ENCODE measurements at regions not wholly inside any gene's neighbourhood (a gene's known extent, or its start where the extent isn't known, plus 50 kb on each side); places are given as distances from the start of the nearest gene placed in this dataset.

DNA sequence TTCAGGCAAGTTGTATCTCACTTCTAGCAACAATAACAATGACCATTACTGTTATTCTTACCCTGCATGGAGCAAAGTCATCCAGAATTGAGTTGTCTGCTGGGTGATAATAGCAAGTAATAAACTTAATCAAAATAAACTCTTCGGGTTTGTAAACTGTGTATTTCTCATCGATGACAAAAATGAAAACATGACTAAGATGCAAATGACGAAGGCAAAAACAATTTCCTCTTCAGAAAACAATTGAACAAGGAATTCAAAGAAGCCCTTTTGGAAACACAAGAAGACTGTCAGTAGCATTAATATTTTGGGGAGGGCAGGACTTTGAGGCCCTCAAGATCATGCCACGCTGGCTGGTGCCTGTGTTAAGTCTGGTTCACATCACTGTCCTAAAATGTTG lies 232.0 kb downstream of the BTG1 start:
- POLR2A ChIA-PET = no interaction called here
- no peaks in the 10 kb centered on the region for H3K4me1 Mint-ChIP-seq
- DNase-seq = no peak
- H3K27me3 Mint-ChIP-seq = no peaks in the 10 kb centered on the region
- H3K36me3 Mint-ChIP-seq (ENCODE audit: low read depth) = no peaks in the 10 kb centered on the region
- no peak overlapping the region for H3K27ac Mint-ChIP-seq
- CTCF ChIA-PET = no interaction called here
- peaks cover 2% of the 10 kb centered on the region for H3K9me3 Mint-ChIP-seq
- no peak overlapping the region for H3K4me3 Mint-ChIP-seq

DNA sequence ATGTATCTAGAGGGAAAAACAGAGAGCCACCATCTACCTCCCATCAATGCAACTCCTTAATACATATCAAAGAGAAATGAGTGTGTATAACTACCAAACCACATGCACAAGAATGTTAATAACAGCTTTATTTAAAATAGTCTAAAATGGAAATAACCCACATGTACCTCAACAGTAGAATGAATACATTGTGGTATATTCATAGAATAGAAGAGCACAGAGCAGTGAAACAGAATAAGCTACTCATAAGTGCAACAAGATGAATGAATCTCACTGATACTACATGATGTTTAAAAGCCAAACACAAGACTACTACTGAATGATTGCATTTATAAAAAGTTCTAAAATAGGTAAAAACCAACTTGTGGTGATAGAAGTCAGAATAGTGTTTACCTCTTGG lies 232.5 kb downstream of the BTG1 start:
- POLR2A ChIA-PET = no interaction called here

DNA sequence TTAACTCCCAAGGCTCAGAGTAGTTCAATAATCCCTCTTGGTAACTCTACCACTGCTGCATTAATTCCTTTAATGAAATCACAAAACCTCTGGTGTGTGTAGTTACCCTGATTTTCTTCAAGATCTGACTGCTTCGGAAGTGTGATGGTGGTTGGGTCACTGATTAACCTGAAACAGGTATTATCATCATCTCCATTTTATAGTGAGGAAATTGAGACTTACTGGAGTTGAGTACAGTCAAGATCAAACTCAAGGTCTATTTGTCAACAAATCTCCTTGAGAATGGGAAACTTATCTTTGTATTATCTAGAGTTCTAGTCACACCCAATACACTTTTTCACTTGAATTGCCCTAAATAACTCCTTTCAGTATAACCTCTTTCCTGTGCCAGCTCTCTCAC lies 233.5 kb downstream of the BTG1 start:
- Mint-ChIP-seq H3K9me3 (peaks cover 9% of the 10 kb centered on the region), H3K27ac (no peak overlapping the region), H3K36me3 (ENCODE audit: low read depth) (no peaks in the 10 kb centered on the region), H3K27me3 (no peaks in the 10 kb centered on the region), H3K4me1 (no peaks in the 10 kb centered on the region), H3K4me3 (no peak overlapping the region)
- ChIA-PET POLR2A (no interaction called here), CTCF (no interaction called here)
- no peak for DNase-seq

More for the DNA sequence above, 232.5 kb downstream of the BTG1 start:
- CTCF ChIA-PET = no interaction called here
- no peaks in the 10 kb centered on the region for H3K4me1 Mint-ChIP-seq
- no peak for DNase-seq
- peaks cover 7% of the 10 kb centered on the region for H3K9me3 Mint-ChIP-seq
- no peaks in the 10 kb centered on the region for H3K27me3 Mint-ChIP-seq
- no peak overlapping the region for H3K27ac Mint-ChIP-seq
- H3K36me3 Mint-ChIP-seq (ENCODE audit: low read depth) = no peaks in the 10 kb centered on the region
- H3K4me3 Mint-ChIP-seq = no peak overlapping the region

DNA sequence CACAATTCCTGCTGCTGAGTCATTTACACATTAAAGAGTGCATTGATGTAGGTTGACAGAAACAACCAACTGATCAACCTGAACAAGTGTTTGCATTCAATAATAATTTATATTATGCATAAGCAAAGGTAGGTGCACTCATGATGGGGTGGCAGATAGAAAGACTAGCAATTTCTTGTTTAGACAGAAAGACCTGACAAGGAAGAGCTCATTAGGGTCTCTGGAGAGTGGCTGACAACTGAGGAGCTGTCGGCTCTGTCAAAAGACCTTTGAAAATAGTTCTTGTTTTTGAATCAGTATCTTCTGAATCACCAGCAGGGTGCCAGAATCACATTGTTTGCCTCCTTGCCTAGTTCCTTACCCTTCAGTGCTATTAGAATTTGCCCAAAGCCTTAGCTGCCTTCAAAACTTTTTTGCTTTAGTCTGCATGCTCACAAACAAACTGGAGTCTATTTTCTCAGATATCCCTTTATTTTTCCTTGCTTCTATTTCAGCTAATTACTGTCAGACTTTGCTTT lies 234.7 kb downstream of the BTG1 start:
- no peaks in the 10 kb centered on the region for H3K36me3 Mint-ChIP-seq (ENCODE audit: low read depth)
- ChIA-PET POLR2A (no interaction called here), CTCF (interaction anchor here (0.6 kb wide), 1 partner anchor 225 kb away, joined by 3 read pairs; no protein-coding TSS in a partner anchor)

DNA sequence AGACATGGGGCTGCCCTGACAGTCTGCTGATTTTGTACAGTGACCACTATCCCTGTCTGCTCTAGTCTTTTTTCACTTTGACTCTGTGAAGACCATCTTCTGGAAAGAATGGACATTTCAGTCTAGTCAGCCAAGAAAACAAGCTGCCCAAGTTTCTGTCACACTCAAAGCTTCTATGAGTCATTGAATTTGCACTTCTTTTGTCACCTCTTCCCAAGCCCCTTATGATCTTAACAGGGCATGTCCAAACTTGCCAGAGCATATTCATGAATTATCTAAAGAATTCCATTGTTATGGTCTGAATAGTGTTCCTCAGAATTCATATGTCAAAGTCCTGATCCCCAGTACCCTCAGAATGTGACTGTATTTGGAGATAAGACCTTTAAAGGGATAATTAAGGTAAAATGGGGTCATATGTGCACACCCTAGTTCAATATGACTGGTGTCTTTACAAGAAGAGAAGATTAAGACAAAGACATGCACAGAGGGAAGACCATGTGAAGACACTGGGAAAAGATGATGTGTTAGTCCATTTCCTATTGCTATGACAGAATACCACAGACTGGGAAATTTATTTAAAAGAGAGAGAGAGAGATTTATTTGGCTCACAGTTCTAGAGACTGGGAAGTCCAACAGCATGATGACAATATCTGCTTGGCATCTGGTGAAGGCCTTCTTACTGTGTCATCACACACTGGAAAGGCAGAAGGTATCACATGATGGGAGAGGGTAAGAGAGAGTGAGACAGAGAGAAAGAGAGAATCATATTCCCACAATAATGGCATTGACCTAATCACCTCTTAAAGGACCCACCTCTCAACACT lies 242.6 kb downstream of the BTG1 start:
- H3K36me3 Mint-ChIP-seq (ENCODE audit: low read depth) = peaks cover 3% of the 10 kb centered on the region
- H3K27me3 Mint-ChIP-seq = no peaks in the 10 kb centered on the region
- CTCF ChIA-PET = no interaction called here
- no peak overlapping the region for H3K4me3 Mint-ChIP-seq
- peaks cover 14% of the 10 kb centered on the region for H3K4me1 Mint-ChIP-seq
- peaks cover 9% of the 10 kb centered on the region for H3K9me3 Mint-ChIP-seq
- POLR2A ChIA-PET = no interaction called here
- DNase-seq = no peak
- no peak overlapping the region for H3K27ac Mint-ChIP-seq

More for the DNA sequence above, 234.7 kb downstream of the BTG1 start:
- peaks cover 9% of the 10 kb centered on the region for H3K9me3 Mint-ChIP-seq
- no peaks in the 10 kb centered on the region for H3K27me3 Mint-ChIP-seq
- H3K27ac Mint-ChIP-seq = no peak overlapping the region
- H3K4me1 Mint-ChIP-seq = no peaks in the 10 kb centered on the region
- DNase-seq = no peak
- H3K4me3 Mint-ChIP-seq = no peak overlapping the region

DNA sequence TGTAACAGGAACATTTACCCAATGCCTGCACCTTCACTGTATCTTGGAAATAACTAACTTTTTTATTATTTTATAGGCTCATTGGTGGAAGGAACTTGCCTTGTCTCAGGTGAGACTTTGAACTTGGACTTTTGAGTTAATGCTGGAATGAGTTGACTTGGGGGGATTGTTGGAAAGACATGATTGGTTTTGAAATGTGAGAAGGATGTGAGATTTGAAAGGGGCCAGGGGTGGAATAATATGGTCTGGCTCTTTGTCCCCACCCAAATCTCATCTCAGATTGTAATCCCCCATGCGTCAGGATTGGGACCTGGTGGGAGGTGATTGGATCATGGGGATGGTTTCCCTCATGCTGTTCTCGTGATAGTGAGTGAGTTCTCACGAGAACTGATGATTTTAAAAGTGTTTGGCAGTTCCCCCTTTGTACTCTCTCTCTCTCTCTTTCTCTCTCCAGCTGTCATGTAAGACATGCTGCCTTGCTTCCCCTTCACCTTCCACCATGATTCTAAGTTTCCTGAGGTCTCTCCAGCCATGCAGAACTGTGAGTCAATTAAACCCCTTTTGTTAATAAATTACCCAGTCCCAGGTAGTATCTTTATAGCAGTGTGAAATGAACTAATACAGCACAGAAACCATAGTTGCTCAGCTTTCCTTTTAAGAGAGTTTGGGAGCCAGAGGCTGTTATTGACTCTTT lies 244.1 kb downstream of the BTG1 start:
- Mint-ChIP-seq H3K9me3 (peaks cover 9% of the 10 kb centered on the region), H3K27me3 (no peaks in the 10 kb centered on the region), H3K4me1 (peaks cover 14% of the 10 kb centered on the region), H3K4me3 (no peak overlapping the region), H3K36me3 (ENCODE audit: low read depth) (peaks cover 3% of the 10 kb centered on the region), H3K27ac (no peak overlapping the region)
- no peak for DNase-seq
- ChIA-PET POLR2A (no interaction called here), CTCF (interaction anchor here (0.7 kb wide), 1 partner anchor 90 kb away, joined by 3 read pairs; no protein-coding TSS in a partner anchor)

DNA sequence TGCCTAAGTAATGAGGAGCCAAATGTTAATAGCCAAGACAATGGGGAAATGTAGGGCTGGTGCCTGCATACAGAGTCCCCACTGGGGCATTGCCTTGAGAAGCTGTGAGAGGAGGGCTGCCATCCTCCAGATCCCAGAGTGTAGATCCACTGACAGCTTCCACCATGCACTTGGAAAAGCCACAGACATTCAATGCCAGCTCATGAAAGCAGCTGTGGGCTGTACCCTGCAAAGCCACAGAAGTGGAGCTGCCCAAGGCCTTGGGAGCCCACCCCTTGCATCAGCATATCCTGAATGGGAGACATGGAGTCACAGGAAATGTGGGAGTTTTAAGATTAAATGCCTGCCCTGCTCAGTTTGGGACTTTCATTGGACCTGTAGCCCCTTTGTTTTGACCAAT lies 244.7 kb downstream of the BTG1 start:
- no peak for DNase-seq
- CTCF ChIA-PET = no interaction called here
- H3K27me3 Mint-ChIP-seq = no peaks in the 10 kb centered on the region
- peaks cover 9% of the 10 kb centered on the region for H3K9me3 Mint-ChIP-seq
- no peak overlapping the region for H3K27ac Mint-ChIP-seq
- peaks cover 14% of the 10 kb centered on the region for H3K4me1 Mint-ChIP-seq
- POLR2A ChIA-PET = no interaction called here
- H3K36me3 Mint-ChIP-seq (ENCODE audit: low read depth) = peaks cover 3% of the 10 kb centered on the region
- no peak overlapping the region for H3K4me3 Mint-ChIP-seq

DNA sequence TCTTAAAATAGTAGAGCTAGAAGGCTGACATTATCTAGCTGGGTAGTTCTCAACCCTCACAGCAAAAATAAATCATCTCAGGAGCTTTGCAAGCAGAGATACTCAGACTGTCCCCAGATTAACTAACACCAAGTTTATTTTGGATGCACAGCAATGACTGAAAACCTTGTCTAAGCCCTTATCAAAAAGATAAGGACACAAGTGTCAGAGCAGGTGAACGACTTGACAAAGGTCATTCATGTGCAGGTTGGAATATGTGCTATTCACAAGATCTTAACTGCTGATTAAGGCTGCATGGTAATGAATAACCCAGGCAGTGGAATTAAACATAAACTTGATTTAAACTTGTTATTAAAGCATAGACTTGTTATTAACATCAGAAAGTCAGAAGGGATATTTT lies 246.6 kb downstream of the BTG1 start:
- peaks cover 9% of the 10 kb centered on the region for H3K9me3 Mint-ChIP-seq
- CTCF ChIA-PET = no interaction called here
- H3K4me3 Mint-ChIP-seq = no peak overlapping the region
- H3K27me3 Mint-ChIP-seq = no peaks in the 10 kb centered on the region
- POLR2A ChIA-PET = no interaction called here
- H3K27ac Mint-ChIP-seq = no peak overlapping the region
- peaks cover 3% of the 10 kb centered on the region for H3K36me3 Mint-ChIP-seq (ENCODE audit: low read depth)
- H3K4me1 Mint-ChIP-seq = peaks cover 4% of the 10 kb centered on the region
- no peak for DNase-seq

DNA sequence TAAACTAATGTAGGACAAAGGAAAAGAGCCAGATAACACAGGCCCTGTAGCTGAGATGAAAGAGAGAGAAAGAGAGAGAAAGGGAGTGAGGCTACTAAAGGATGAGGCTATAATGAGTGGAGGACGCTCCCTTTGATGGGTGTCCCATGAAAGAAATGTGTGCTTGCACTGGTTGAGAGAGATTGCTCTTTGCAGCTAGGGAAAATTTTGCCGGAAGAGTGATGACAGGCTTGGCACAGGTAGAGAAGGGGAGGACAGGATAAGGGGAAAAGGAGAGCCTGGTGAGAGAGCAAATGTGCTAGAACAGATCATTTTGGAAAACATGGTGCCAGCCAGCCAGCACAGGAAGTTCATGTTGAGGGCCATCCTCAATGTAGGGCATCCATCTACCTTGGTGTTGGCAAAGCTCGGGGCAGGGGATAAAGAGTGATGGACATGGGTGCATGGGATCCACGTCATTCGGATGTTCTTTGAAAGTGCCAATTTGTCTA lies 248.6 kb downstream of the BTG1 start:
- ChIA-PET CTCF (no interaction called here), POLR2A (no interaction called here)
- Mint-ChIP-seq H3K36me3 (ENCODE audit: low read depth) (no peaks in the 10 kb centered on the region), H3K4me3 (no peak overlapping the region), H3K27ac (no peak overlapping the region), H3K9me3 (peaks cover 5% of the 10 kb centered on the region), H3K27me3 (no peaks in the 10 kb centered on the region), H3K4me1 (no peaks in the 10 kb centered on the region)
- no peak for DNase-seq

DNA sequence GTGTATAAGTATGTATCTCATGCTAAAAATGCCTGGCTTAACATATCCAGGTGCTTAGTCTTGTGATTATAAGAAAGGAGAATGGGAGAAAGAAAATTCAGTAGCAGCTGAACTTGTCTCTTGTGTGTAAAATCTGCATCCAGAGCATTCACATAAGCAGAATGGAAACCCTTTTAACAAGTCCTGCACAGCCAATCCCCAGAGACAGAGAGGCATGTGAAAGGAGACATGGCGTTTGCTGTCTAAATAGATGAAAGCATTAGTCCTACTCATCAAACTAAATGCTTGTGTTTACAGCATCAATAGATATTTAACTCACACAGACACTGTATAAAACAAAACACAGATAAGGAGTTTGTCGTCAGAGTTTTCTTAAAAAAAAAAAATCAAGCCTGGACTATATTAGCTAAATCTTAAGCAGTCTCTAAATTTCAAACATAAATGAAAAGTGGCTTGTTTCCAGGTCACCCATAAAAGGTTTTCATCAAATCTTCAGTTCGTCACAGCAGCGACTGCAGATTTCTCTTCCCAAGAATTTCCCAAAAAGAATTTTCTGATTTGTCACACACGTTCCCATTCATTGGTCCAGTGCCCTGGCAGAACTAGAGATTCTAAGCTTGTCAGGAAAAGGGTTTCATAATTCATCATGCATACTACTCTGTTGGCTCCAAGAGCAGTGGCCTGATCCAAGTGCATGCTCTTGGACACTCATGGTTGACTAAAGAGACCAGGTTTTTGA lies 249.2 kb downstream of the BTG1 start:
- no peaks in the 10 kb centered on the region for H3K27me3 Mint-ChIP-seq
- H3K4me3 Mint-ChIP-seq = no peak overlapping the region
- no peaks in the 10 kb centered on the region for H3K4me1 Mint-ChIP-seq
- peaks cover 5% of the 10 kb centered on the region for H3K9me3 Mint-ChIP-seq
- ChIA-PET POLR2A (no interaction called here), CTCF (no interaction called here)
- no peak for DNase-seq
- H3K27ac Mint-ChIP-seq = no peak overlapping the region
- no peaks in the 10 kb centered on the region for H3K36me3 Mint-ChIP-seq (ENCODE audit: low read depth)

DNA sequence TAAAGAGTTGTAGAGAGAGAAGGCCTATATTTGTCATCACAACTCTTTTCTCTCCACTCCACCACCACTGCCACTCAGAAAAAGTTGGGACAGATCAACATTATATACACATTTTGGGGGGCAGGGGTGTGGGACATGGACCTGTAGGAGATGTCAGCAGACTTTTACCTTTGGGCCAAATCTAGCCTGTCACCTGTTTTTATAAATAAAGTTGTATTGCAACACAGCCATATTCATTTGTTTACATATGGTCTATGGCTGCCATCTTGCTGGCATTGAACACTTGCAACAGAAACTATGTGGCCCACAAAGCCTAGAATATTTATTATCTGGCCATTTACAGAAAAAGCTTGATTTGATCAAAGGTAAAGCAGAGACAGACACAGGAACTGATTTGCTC lies 250.7 kb downstream of the BTG1 start:
- H3K4me3 Mint-ChIP-seq = no peak overlapping the region
- POLR2A ChIA-PET = no interaction called here
- no peak overlapping the region for H3K27ac Mint-ChIP-seq
- CTCF ChIA-PET = no interaction called here
- no peak for DNase-seq
- no peaks in the 10 kb centered on the region for H3K36me3 Mint-ChIP-seq (ENCODE audit: low read depth)
- no peaks in the 10 kb centered on the region for H3K27me3 Mint-ChIP-seq
- H3K9me3 Mint-ChIP-seq = peaks cover 2% of the 10 kb centered on the region
- no peaks in the 10 kb centered on the region for H3K4me1 Mint-ChIP-seq

DNA sequence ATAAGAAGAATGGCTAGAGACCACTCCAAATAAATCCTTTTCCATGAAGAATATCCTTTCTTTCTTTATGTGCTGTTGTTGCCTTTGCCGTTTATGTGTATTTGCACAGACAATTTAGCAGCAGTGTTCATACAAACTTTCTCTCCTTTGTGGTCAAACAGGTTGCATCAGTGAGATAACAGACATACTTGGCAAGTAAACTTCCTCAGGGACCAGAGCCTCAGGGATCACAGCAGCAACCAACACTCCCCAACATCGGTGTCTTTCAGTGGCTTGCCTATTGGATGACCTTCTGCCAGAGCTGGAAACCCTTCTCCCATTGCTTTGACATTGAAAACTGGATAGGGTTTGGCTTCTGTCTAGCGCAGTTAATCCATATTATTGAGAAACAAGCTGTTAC lies 252.2 kb downstream of the BTG1 start:
- ChIA-PET CTCF (no interaction called here), POLR2A (no interaction called here)
- DNase-seq = no peak
- Mint-ChIP-seq H3K27me3 (no peaks in the 10 kb centered on the region), H3K4me3 (no peak overlapping the region), H3K36me3 (ENCODE audit: low read depth) (no peaks in the 10 kb centered on the region), H3K4me1 (no peaks in the 10 kb centered on the region), H3K9me3 (peaks cover 2% of the 10 kb centered on the region), H3K27ac (no peak overlapping the region)

DNA sequence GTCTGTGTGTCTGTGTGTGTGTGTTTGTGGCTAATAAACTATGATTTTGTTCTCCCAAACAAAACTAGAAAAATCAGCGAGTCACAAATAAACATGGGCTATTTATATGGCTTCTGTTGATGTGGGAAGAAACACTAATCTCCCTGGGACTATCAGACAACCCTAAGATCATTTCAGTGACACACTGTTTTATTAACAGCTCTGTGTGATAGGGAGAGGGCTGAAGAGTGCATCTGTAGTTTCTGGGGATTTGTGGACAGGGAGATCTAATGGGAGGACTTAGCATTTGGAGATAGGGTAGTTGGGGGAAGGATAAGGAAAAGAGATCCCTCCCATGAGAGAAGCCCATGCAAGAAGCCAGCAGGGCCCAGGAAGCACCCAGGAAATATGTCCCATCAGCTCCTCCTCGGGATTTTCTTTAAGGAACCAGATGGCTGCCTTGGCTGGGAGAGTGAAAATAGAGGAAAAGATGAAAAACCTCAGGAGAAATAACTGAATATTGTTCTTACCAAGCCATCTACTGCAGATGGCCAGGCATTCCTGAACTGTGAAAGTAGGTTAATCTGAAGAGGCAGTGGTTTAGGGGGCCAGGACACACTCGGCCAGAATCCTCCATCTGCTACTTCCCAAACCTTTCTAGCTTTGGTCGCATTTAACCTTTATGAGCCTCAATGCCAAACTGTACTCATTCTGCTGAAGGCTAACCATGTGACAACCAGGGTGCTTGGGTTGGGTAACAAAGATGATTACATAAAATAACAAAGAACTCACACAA lies 253.4 kb downstream of the BTG1 start:
- no peak overlapping the region for H3K27ac Mint-ChIP-seq
- H3K9me3 Mint-ChIP-seq = peaks cover 2% of the 10 kb centered on the region
- H3K27me3 Mint-ChIP-seq = no peaks in the 10 kb centered on the region
- H3K4me1 Mint-ChIP-seq = no peaks in the 10 kb centered on the region
- ChIA-PET CTCF (no interaction called here), POLR2A (no interaction called here)
- no peaks in the 10 kb centered on the region for H3K36me3 Mint-ChIP-seq (ENCODE audit: low read depth)
- no peak for DNase-seq
- H3K4me3 Mint-ChIP-seq = no peak overlapping the region
